Suprapubic skin (tissue), 4 donors: ENCODE measurements at regions not wholly inside any gene's neighbourhood (a gene's known extent, or its start where the extent isn't known, plus 50 kb on each side); places are given as distances from the start of the nearest gene placed in this dataset.

ENCODE experiments used
- DNase-seq, 2 donors: peaks; one replicate each; pipeline ENCODE4 v3.0.0-alpha.2; 2019; ENCODE audit warnings: low spot score in 2 of 2
- H3K27ac ChIP-seq: fragments of 200-600 bp; sonication (generic); one replicate; pipeline ENCODE4 v1.5.1; 2019
- H3K27me3 ChIP-seq: fragments of 200-600 bp; sonication (generic); one replicate; pipeline ENCODE4 v1.5.1; 2019
- H3K36me3 ChIP-seq: fragments of 200-600 bp; sonication (generic); one replicate; pipeline ENCODE4 v1.5.1; 2019
- H3K4me1 ChIP-seq: fragments of 200-600 bp; sonication (generic); one replicate; pipeline ENCODE4 v1.5.1; 2019
- H3K4me3 ChIP-seq: fragments of 200-600 bp; sonication (generic); one replicate; pipeline ENCODE4 v1.5.1; 2019; ENCODE audit warnings: mild to moderate bottlenecking
- H3K9me3 ChIP-seq: fragments of 200-600 bp; sonication (generic); one replicate; pipeline ENCODE4 v1.5.1; 2019
- CTCF ChIP-seq, 2 donors: fragments of 200-600 bp in 1 of 2; fragments of 450-650 bp in 1 of 2; sonication (generic) in 1 of 2; IDR thresholded peaks; one replicate each; pipeline ENCODE4 v1.5.1; 2016 to 2019; ENCODE audit warnings: antibody characterized with exemption in 2 of 2, mild to moderate bottlenecking in 1 of 2, moderate library complexity in 1 of 2
- EP300 ChIP-seq: sonication (generic); formaldehyde crosslinking; IDR thresholded peaks from one replicate; pipeline ENCODE4 v1.6.1; 2017; ENCODE audit warnings: antibody characterized with exemption
- POLR2A ChIP-seq, 2 donors: fragments of 450-650 bp; IDR thresholded peaks; one replicate each; pipeline ENCODE4 v1.6.1; 2017; ENCODE audit warnings: antibody characterized with exemption in 2 of 2, mild to moderate bottlenecking in 2 of 2, moderate library complexity in 2 of 2
- POLR2AphosphoS5 ChIP-seq, 3 donors: sonication (generic); formaldehyde crosslinking; IDR thresholded peaks; one replicate each; pipeline ENCODE4 v1.6.1; 2017; ENCODE audit warnings: antibody characterized with exemption in 3 of 3
- WGBS: methylation state at CpG from one replicate; pipeline ENCODE4 v1.1.5; 2018; 5-methylcytosine and 5-hydroxymethylcytosine counted together

- Histone ChIP-seq H3K4me3 (no peak overlapping the region), H3K27ac (peak overlapping the region; percentile 19), H3K27me3 (no peaks in the 10 kb centered on the region), H3K4me1 (peaks cover 90% of the 10 kb centered on the region), H3K36me3 (no peaks in the 10 kb centered on the region), H3K9me3 (no peaks in the 10 kb centered on the region)
- no peak for TF ChIP-seq POLR2A (IDR thresholded peaks at IDR 0.05)
- 89% methylated on average over 9 of the region's 9 CpGs for WGBS
- DNase-seq = peak in 1 of 2 donors; percentile 48
These were observed 60.1 kb upstream of the CD93 start for GRCh38 chr20:23146181-23146580.

- peak; percentile 60 to 89 (median 75) for TF ChIP-seq POLR2AphosphoS5 (IDR thresholded peaks at IDR 0.05)
- TF ChIP-seq EP300 = no peak
- peak overlapping the region; percentile 19 for H3K27ac ChIP-seq
- no peaks in the 10 kb centered on the region for H3K36me3 ChIP-seq
- H3K4me3 ChIP-seq = no peak overlapping the region
- H3K27me3 ChIP-seq = no peaks in the 10 kb centered on the region
- no peaks in the 10 kb centered on the region for H3K9me3 ChIP-seq
- H3K4me1 ChIP-seq = peaks cover 81% of the 10 kb centered on the region
- WGBS = 52% methylated on average over 9 of the region's 9 CpGs
- peak; percentile 79 to 80 for DNase-seq
These were observed 59.2 kb upstream of the CD93 start for GRCh38 chr20:23145281-23145700.

- Histone ChIP-seq H3K4me3 (no peak overlapping the region), H3K27me3 (no peaks in the 10 kb centered on the region), H3K9me3 (no peaks in the 10 kb centered on the region), H3K27ac (peak overlapping the region; percentile 19), H3K4me1 (peaks cover 77% of the 10 kb centered on the region), H3K36me3 (no peaks in the 10 kb centered on the region)
- no peak for TF ChIP-seq POLR2AphosphoS5 (IDR thresholded peaks at IDR 0.05)
- no peak for TF ChIP-seq EP300
- TF ChIP-seq CTCF (IDR thresholded peaks at IDR 0.05) = no peak
- no peak for TF ChIP-seq POLR2A (IDR thresholded peaks at IDR 0.05)
- 90% methylated on average over 7 of the region's 7 CpGs for WGBS
- peak in 1 of 2 donors; percentile 72 for DNase-seq
These were observed 58.7 kb upstream of the CD93 start for GRCh38 chr20:23144856-23145255.

GRCh38 chr20:23143986-23144690, 58.0 kb upstream of the CD93 start:
- TF ChIP-seq POLR2AphosphoS5 (IDR thresholded peaks at IDR 0.05) = no peak
- no peak for TF ChIP-seq CTCF (IDR thresholded peaks at IDR 0.05)
- no peak for TF ChIP-seq EP300
- no peak for TF ChIP-seq POLR2A (IDR thresholded peaks at IDR 0.05)
- peak in 1 of 2 donors; percentile 70 for DNase-seq
- Histone ChIP-seq H3K9me3 (no peaks in the 10 kb centered on the region), H3K27ac (peak overlapping the region; percentile 19), H3K36me3 (no peaks in the 10 kb centered on the region), H3K4me1 (peaks cover 79% of the 10 kb centered on the region), H3K4me3 (no peak overlapping the region), H3K27me3 (no peaks in the 10 kb centered on the region)
- 98% methylated on average over 8 of the region's 8 CpGs for WGBS

GRCh38 chr20:23143098-23143497, 57.0 kb upstream of the CD93 start:
- H3K4me3 ChIP-seq = no peak overlapping the region
- no peaks in the 10 kb centered on the region for H3K9me3 ChIP-seq
- H3K4me1 ChIP-seq = peaks cover 77% of the 10 kb centered on the region
- H3K36me3 ChIP-seq = no peaks in the 10 kb centered on the region
- peak overlapping the region; percentile 61 for H3K27ac ChIP-seq
- no peak for TF ChIP-seq POLR2A (IDR thresholded peaks at IDR 0.05)
- no peak for TF ChIP-seq EP300
- peak in 2 of 3 donors; percentile 14 to 51 for TF ChIP-seq POLR2AphosphoS5 (IDR thresholded peaks at IDR 0.05)
- TF ChIP-seq CTCF (IDR thresholded peaks at IDR 0.05) = no peak
- H3K27me3 ChIP-seq = no peaks in the 10 kb centered on the region
- DNase-seq = peak; percentile 70 to 79
- 13% methylated on average over 5 of the region's 5 CpGs for WGBS

- peak; percentile 64 to 74 for DNase-seq
- Histone ChIP-seq H3K36me3 (no peaks in the 10 kb centered on the region), H3K27me3 (no peaks in the 10 kb centered on the region), H3K9me3 (no peaks in the 10 kb centered on the region), H3K27ac (peak overlapping the region; percentile 61), H3K4me3 (no peak overlapping the region), H3K4me1 (peaks cover 78% of the 10 kb centered on the region)
- no peak for TF ChIP-seq POLR2A (IDR thresholded peaks at IDR 0.05)
- TF ChIP-seq POLR2AphosphoS5 (IDR thresholded peaks at IDR 0.05) = no peak
- no peak for TF ChIP-seq EP300
- no peak for TF ChIP-seq CTCF (IDR thresholded peaks at IDR 0.05)
- WGBS = 71% methylated on average over 13 of the region's 16 CpGs
These were observed 56.3 kb upstream of the CD93 start for GRCh38 chr20:23142162-23143050.
